ENCODE measurements at regions not wholly inside any gene's neighbourhood (a gene's known extent, or its start where the extent isn't known, plus 50 kb on each side); places are given as distances from the start of the nearest gene placed in this dataset.
A peak's percentile ranks its signal among the peaks of the same experiment; 100 is the strongest.

- TF ChIP-seq ZNF565 (CRISPR knock-in tag; conservative IDR thresholded peaks at IDR 0.05; ENCODE audit: low read depth): no peak
- TF ChIP-seq POU6F1 (CRISPR knock-in tag; IDR thresholded peaks at IDR 0.05; ENCODE audit: borderline replicate concordance, low read depth): no peak
- TF ChIP-seq PPARA (CRISPR knock-in tag; IDR thresholded peaks at IDR 0.05; ENCODE audit: borderline replicate concordance): no peak
- no peak for TF ChIP-seq ISL1 (CRISPR knock-in tag; IDR thresholded peaks at IDR 0.05)
- no peak for TF ChIP-seq SNAI2 (CRISPR knock-in tag; IDR thresholded peaks at IDR 0.05)
- TF ChIP-seq GLIS3 (CRISPR knock-in tag; IDR thresholded peaks at IDR 0.05): no peak
- TF ChIP-seq PATZ1 (CRISPR knock-in tag; IDR thresholded peaks at IDR 0.05; ENCODE audit: borderline replicate concordance): no peak
- ATAC-seq: no peak
Measured at GRCh38 chr3:22469995-22470394, 719.0 kb upstream of the ZNF385D start.

GRCh38 chr3:22471557-22471956 is 720.5 kb upstream of the ZNF385D start:
- ATAC-seq: no peak
- TF ChIP-seq POU6F1 (CRISPR knock-in tag; IDR thresholded peaks at IDR 0.05; ENCODE audit: borderline replicate concordance, low read depth) (no peak), ZC3H10 (CRISPR knock-in tag; IDR thresholded peaks at IDR 0.05) (no peak), ESRRG (CRISPR knock-in tag; IDR thresholded peaks at IDR 0.05) (no peak), ZNF565 (CRISPR knock-in tag; conservative IDR thresholded peaks at IDR 0.05; ENCODE audit: low read depth) (no peak)

- ATAC-seq: peak; percentile 82
- no peak for TF ChIP-seq ZNF8 (CRISPR knock-in tag; IDR thresholded peaks at IDR 0.05)
- TF ChIP-seq ZFP3 (CRISPR knock-in tag; IDR thresholded peaks at IDR 0.05): peak; percentile 16; the same call in 1 of the 2 replicates
- TF ChIP-seq ISL1 (CRISPR knock-in tag; IDR thresholded peaks at IDR 0.05): peak; percentile 82
- TF ChIP-seq OSR1 (CRISPR knock-in tag; IDR thresholded peaks at IDR 0.05): no peak
- TF ChIP-seq TOX (CRISPR knock-in tag; IDR thresholded peaks at IDR 0.05; ENCODE audit: borderline replicate concordance): peak; percentile 45; the same call in 1 of the 2 replicates
- TF ChIP-seq PATZ1 (CRISPR knock-in tag; IDR thresholded peaks at IDR 0.05; ENCODE audit: borderline replicate concordance): 0 out of 2 replicates have a peak, but pooled peaks have one; percentile 62
Measured at GRCh38 chr3:22474706-22475445, 723.9 kb upstream of the ZNF385D start.

GRCh38 chr3:22475665-22476240 is 724.7 kb upstream of the ZNF385D start:
- peak; percentile 34 for ATAC-seq
- no peak for TF ChIP-seq ZNF70 (CRISPR knock-in tag; IDR thresholded peaks at IDR 0.05)
- no peak for TF ChIP-seq CSDC2 (CRISPR knock-in tag; IDR thresholded peaks at IDR 0.05)

GRCh38 chr3:22476976-22477375 is 726.0 kb upstream of the ZNF385D start:
- ATAC-seq: no peak
- TF ChIP-seq ZNF70 (CRISPR knock-in tag; IDR thresholded peaks at IDR 0.05) (no peak), ARNTL (CRISPR knock-in tag; IDR thresholded peaks at IDR 0.05; ENCODE audit: borderline replicate concordance, low read depth) (no peak), CSDC2 (CRISPR knock-in tag; IDR thresholded peaks at IDR 0.05) (no peak), TOX (CRISPR knock-in tag; IDR thresholded peaks at IDR 0.05; ENCODE audit: borderline replicate concordance) (no peak), ESRRG (CRISPR knock-in tag; IDR thresholded peaks at IDR 0.05) (no peak), OSR1 (CRISPR knock-in tag; IDR thresholded peaks at IDR 0.05) (no peak), GLIS3 (CRISPR knock-in tag; IDR thresholded peaks at IDR 0.05) (no peak), ZFP30 (CRISPR knock-in tag; IDR thresholded peaks at IDR 0.05) (no peak), CSRNP3 (CRISPR knock-in tag; IDR thresholded peaks at IDR 0.05) (no peak), ISL1 (CRISPR knock-in tag; IDR thresholded peaks at IDR 0.05) (no peak), BACH2 (CRISPR knock-in tag; IDR thresholded peaks at IDR 0.05; ENCODE audit: borderline replicate concordance) (no peak), TSHZ2 (CRISPR knock-in tag; IDR thresholded peaks at IDR 0.05) (no peak), ZNF8 (CRISPR knock-in tag; IDR thresholded peaks at IDR 0.05) (no peak)

Measured in SK-N-SH treated with all-trans-retinoic acid at 6 μM for 48 hours (cell line).